A549 (cell line): ENCODE measurements at regions not wholly inside any gene's neighbourhood (a gene's known extent, or its start where the extent isn't known, plus 50 kb on each side); places are given as distances from the start of the nearest gene placed in this dataset.

ENCODE experiments used
- ATAC-seq, 2 experiments: fragments of 200-7000 bp in 1 of 2; fragments of >200 bp in 1 of 2; cut with Nextera tagmentation in 1 of 2; cut with Tn5 transposase in 1 of 2; 3 replicates each; pipeline versions ENCODE4 v1.8.0 to v1.9.1; 2018 to 2020; ENCODE audit warnings: mild to moderate bottlenecking in 1 of 2, moderate library complexity in 1 of 2
- CTCF ChIA-PET: fragments of 300-600 bp; sonication (Branson Sonifier 250); formaldehyde crosslinking; extraction: SDS; loops from one replicate; lab custom pipeline; 2021; ENCODE audit warnings: antibody characterized with exemption, inconsistent platforms; lab: Yijun Ruan, JAX
- POLR2A ChIA-PET: fragments of 350-600 bp; formaldehyde crosslinking; extraction: SDS; loops from one replicate; lab custom pipeline; 2021; ENCODE audit warnings: antibody characterized with exemption, inconsistent platforms; lab: Yijun Ruan, JAX
- DNase-seq, 2 experiments: peaks; one replicate each; pipeline versions ENCODE4 v3.0.0 to v3.0.0-alpha.2; 2011 to 2016; ENCODE audit warnings: low read depth in 1 of 2, low spot score in 1 of 2
- FAIRE-seq: peaks from 2 replicates; lab custom pipeline; 2011; peaks lifted over from hg19 to GRCh38; lab: Jason Lieb, UNC
- H3K27ac ChIP-seq, 2 experiments: fragments of >200 bp; sonication (Bioruptor Twin); formaldehyde crosslinking; 3 replicates each; pipeline ENCODE4 v1.5.1; 2016 to 2017
- H3K4me1 ChIP-seq: fragments of >200 bp; sonication (Bioruptor Twin); formaldehyde crosslinking; 3 replicates; pipeline ENCODE4 v1.6.1; 2016
- H3K4me2 ChIP-seq: fragments of >200 bp; sonication (Bioruptor Twin); formaldehyde crosslinking; 3 replicates; pipeline ENCODE4 v1.6.1; 2016
- H3K4me3 ChIP-seq: fragments of >200 bp; sonication (Bioruptor Twin); formaldehyde crosslinking; 3 replicates; pipeline ENCODE4 v1.5.1; 2016
- H3K9me3 ChIP-seq: fragments of >200 bp; sonication (Bioruptor Twin); formaldehyde crosslinking; 3 replicates; pipeline ENCODE4 v1.6.1; 2016
- BHLHE40 ChIP-seq: IDR thresholded peaks from 2 replicates; pipeline ENCODE4 v1.6.1; 2012; ENCODE audit warnings: low read depth, low read length, inconsistent platforms
- CEBPB ChIP-seq, 2 experiments: fragments of >200 bp in 1 of 2; sonication (Bioruptor Twin) in 1 of 2; formaldehyde crosslinking in 1 of 2; IDR thresholded peaks; 2 replicates each; pipeline ENCODE4 v1.6.1; 2012 to 2016
- CTCF ChIP-seq: fragments of >200 bp; sonication (Bioruptor Twin); formaldehyde crosslinking; IDR thresholded peaks from 3 replicates; pipeline ENCODE4 v1.5.1; 2016
- ESRRA ChIP-seq: fragments of 150-350 bp; IDR thresholded peaks from 2 replicates; pipeline ENCODE4 v1.6.1; 2014; ENCODE audit warnings: mild to moderate bottlenecking, low read length, borderline replicate concordance
- FOSL2 ChIP-seq, 2 experiments: fragments of 450-650 bp in 1 of 2; fragments of >200 bp in 1 of 2; sonication (Bioruptor Twin) in 1 of 2; formaldehyde crosslinking; IDR thresholded peaks; 2 replicates each; pipeline versions ENCODE4 v1.5.0 to v1.6.1; 2016 to 2020; ENCODE audit warnings: mild to moderate bottlenecking in 1 of 2, moderate library complexity in 1 of 2
- FOXS1 ChIP-seq: fragments of 250-450 bp; sonication (Bioruptor Pico); IDR thresholded peaks from 2 replicates; pipeline ENCODE4 v1.5.0; 2020; ENCODE audit warnings: mild to moderate bottlenecking, moderate library complexity
- HES2 ChIP-seq: fragments of >200 bp; sonication (Bioruptor Twin); formaldehyde crosslinking; IDR thresholded peaks from 2 replicates; pipeline ENCODE4 v1.6.1; 2016
- HEYL ChIP-seq: fragments of 250-450 bp; sonication (Bioruptor Pico); IDR thresholded peaks from 2 replicates; pipeline ENCODE4 v1.8.0; 2021; ENCODE audit warnings: mild to moderate bottlenecking, moderate library complexity
- JUN ChIP-seq, 2 experiments: fragments of >200 bp; sonication (Bioruptor Twin); formaldehyde crosslinking; IDR thresholded peaks; 2 replicates in 1 of 2; 3 replicates in 1 of 2; pipeline ENCODE4 v1.6.1; 2016 to 2017
- JUNB ChIP-seq: fragments of >200 bp; sonication (Bioruptor Twin); formaldehyde crosslinking; IDR thresholded peaks from 2 replicates; pipeline ENCODE4 v1.6.1; 2016
- KDM1A ChIP-seq: fragments of 200-600 bp; sonication (generic); IDR thresholded peaks from 2 replicates; pipeline ENCODE4 v1.6.1; 2016; ENCODE audit warnings: low read depth, mild to moderate bottlenecking
- KDM5A ChIP-seq: fragments of 200-600 bp; sonication (generic); IDR thresholded peaks from 2 replicates; pipeline ENCODE4 v1.6.1; 2016; ENCODE audit warnings: antibody characterized with exemption, mild to moderate bottlenecking
- MAX ChIP-seq: IDR thresholded peaks from 2 replicates; pipeline ENCODE4 v1.6.1; 2012
- NPAS2 ChIP-seq: fragments of 250-450 bp; sonication (Bioruptor Pico); IDR thresholded peaks from 2 replicates; pipeline ENCODE4 v1.8.0; 2022; ENCODE audit warnings: mild to moderate bottlenecking, moderate library complexity, borderline replicate concordance
- PBX3 ChIP-seq: IDR thresholded peaks from 2 replicates; pipeline ENCODE4 v1.6.1; 2012
- PHF8 ChIP-seq: fragments of 200-600 bp; sonication (generic); IDR thresholded peaks from 2 replicates; pipeline ENCODE4 v1.6.1; 2016; ENCODE audit warnings: low read depth, mild to moderate bottlenecking, antibody characterized with exemption, moderate library complexity, borderline replicate concordance
- POLR2AphosphoS2 ChIP-seq: conservative IDR thresholded peaks from 2 replicates; pipeline ENCODE4 v1.6.1; 2012; ENCODE audit warnings: low read length, improper control_type of control experiment, inconsistent platforms
- RARB ChIP-seq: fragments of 250-450 bp; sonication (Bioruptor Pico); IDR thresholded peaks from 2 replicates; pipeline ENCODE4 v1.8.0; 2021; ENCODE audit warnings: mild to moderate bottlenecking, moderate library complexity
- RCOR1 ChIP-seq: fragments of 150-350 bp; IDR thresholded peaks from 2 replicates; pipeline ENCODE4 v1.6.1; 2014; ENCODE audit warnings: antibody characterized with exemption, low read length, low read depth
- RFX5 ChIP-seq: fragments of 450-650 bp; IDR thresholded peaks from 2 replicates; pipeline ENCODE4 v1.7.1; 2014; ENCODE audit warnings: antibody characterized with exemption, mild to moderate bottlenecking, moderate library complexity
- RNF2 ChIP-seq: fragments of 200-600 bp; sonication (generic); IDR thresholded peaks from 2 replicates; pipeline ENCODE4 v1.6.1; 2016; ENCODE audit warnings: low read depth, mild to moderate bottlenecking, antibody characterized with exemption, moderate library complexity, borderline replicate concordance
- SREBF2 ChIP-seq: fragments of 450-650 bp; IDR thresholded peaks from 2 replicates; pipeline ENCODE4 v1.6.1; 2014; ENCODE audit warnings: mild to moderate bottlenecking, moderate library complexity
- TFCP2L1 ChIP-seq: fragments of 250-450 bp; sonication (Bioruptor Pico); IDR thresholded peaks from 2 replicates; pipeline ENCODE4 v1.5.0; 2021; ENCODE audit warnings: mild to moderate bottlenecking
- ZC3H11A ChIP-seq: fragments of 450-650 bp; IDR thresholded peaks from 2 replicates; pipeline ENCODE4 v1.6.1; 2014; ENCODE audit warnings: antibody characterized with exemption, mild to moderate bottlenecking
- ZFP36 ChIP-seq: fragments of 450-650 bp; IDR thresholded peaks from 2 replicates; pipeline ENCODE4 v1.6.1; 2014; ENCODE audit warnings: borderline replicate concordance; ENCODE audit not compliant: partially characterized antibody
- ZNF302 ChIP-seq: fragments of 250-450 bp; sonication (Bioruptor Pico); IDR thresholded peaks from 2 replicates; pipeline ENCODE4 v1.9.0; 2021; ENCODE audit warnings: inconsistent platforms, mild to moderate bottlenecking, moderate library complexity
- WGBS: methylation state at CpG from one replicate; pipeline ENCODE4 v1.1.6; 2017; ENCODE audit errors: missing lambda C conversion rate; 5-methylcytosine and 5-hydroxymethylcytosine counted together
- TF ChIP-seq, protein P1 (sequence below): fragments of 250-450 bp; sonication (Bioruptor Pico); IDR thresholded peaks from 2 replicates; pipeline ENCODE4 v1.5.0; 2021; ENCODE audit warnings: mild to moderate bottlenecking, moderate library complexity, borderline replicate concordance

DNA sequence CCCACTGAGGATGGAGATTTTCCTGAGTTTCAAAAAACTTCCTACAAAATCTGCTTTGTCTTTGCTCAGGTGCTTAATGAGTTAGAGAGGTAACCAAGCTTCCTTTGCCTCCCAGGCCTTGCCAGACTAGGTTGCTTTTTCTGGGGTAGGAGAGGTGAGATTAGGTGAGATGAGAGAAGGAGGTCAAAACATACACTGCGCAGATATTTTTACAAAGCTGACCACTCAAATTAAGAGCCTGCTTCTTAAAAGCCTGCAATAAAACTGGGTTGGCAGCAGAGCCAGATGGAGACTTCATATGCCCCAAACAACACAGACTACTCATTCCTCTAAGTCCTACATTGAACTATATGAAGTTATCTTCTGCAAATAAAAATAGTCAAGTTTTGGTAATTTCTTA is 352.5 kb downstream of the NUF2 start:
- Histone ChIP-seq H3K4me1 (no peaks in the 10 kb centered on the region), H3K4me3 (no peak overlapping the region), H3K4me2 (no peak overlapping the region), H3K27ac (no peak overlapping the region), H3K9me3 (no peaks in the 10 kb centered on the region; the same call in 2 of the 3 replicates)
- TF ChIP-seq POLR2AphosphoS2 (no peak), NPAS2 (CRISPR knock-in tag) (no peak), SREBF2 (no peak), MAX (no peak), PBX3 (no peak), FOXS1 (no peak), RFX5 (no peak), KDM1A (no peak), HEYL (CRISPR knock-in tag) (no peak)
- TF ChIP-seq, protein P1, sequence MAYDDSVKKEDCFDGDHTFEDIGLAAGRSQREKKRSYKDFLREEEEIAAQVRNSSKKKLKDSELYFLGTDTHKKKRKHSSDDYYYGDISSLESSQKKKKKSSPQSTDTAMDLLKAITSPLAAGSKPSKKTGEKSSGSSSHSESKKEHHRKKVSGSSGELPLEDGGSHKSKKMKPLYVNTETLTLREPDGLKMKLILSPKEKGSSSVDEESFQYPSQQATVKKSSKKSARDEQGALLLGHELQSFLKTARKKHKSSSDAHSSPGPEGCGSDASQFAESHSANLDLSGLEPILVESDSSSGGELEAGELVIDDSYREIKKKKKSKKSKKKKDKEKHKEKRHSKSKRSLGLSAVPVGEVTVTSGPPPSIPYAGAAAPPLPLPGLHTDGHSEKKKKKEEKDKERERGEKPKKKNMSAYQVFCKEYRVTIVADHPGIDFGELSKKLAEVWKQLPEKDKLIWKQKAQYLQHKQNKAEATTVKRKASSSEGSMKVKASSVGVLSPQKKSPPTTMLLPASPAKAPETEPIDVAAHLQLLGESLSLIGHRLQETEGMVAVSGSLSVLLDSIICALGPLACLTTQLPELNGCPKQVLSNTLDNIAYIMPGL, result no peak
- no peak for DNase-seq
- ChIA-PET CTCF (no interaction called here), POLR2A (no interaction called here)
- FAIRE-seq, result no peak
- ATAC-seq, result no peak
- 95% methylated on average over 1 of the region's 1 CpG for WGBS

DNA sequence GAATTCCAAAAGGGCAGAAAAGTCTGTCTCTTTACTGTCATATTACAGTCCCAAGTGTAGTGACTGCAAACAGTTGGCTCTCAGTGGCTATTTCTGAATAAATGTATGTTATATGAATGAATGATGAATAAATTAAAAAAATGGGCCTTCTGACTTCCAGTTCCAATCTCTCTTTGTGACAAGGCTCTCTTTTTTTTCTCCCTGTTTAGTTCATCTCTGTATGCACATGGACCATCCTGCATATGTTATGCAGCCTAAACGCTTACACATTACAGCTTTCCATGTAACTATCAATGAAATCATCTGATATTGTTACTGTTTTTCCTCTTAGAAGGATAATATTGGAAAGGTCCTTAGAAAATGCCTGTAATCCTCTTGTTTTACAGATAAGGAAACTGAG is 363.0 kb downstream of the NUF2 start:
- Histone ChIP-seq H3K4me2 (no peak overlapping the region), H3K27ac (no peak overlapping the region), H3K4me3 (no peak overlapping the region), H3K9me3 (no peaks in the 10 kb centered on the region), H3K4me1 (no peaks in the 10 kb centered on the region)
- CTCF ChIA-PET, result no interaction called here
- FAIRE-seq (no peak), DNase-seq (no peak), ATAC-seq (no peak)
- TF ChIP-seq ZFP36, result no peak
- no peak for TF ChIP-seq SREBF2
- WGBS, result 0% methylated on average over 1 of the region's 1 CpG
- POLR2A ChIA-PET, result no interaction called here

DNA sequence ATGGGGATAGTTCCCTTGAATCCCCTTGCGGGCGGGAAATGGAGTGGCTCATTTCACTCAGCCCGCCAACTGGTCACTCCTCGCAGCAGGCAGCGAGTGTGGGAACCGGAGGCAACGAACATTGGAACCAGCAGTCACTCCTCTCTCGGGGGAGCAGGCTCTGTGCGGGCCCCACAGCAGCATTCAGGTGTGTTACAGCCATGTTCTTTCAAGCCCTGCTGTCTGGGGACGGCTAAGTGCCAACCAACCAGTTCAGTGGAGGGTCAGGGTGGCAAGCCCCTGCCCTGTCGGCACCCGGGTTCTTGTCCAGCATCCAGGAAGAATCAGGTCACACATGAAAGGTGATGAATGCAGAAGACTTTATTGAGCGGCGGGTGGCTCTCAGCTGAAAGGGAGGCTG is 370.5 kb downstream of the NUF2 start:
- ATAC-seq (no peak), FAIRE-seq (no peak), DNase-seq (no peak)
- POLR2A ChIA-PET, result no interaction called here
- CTCF ChIA-PET, result no interaction called here
- no peaks in the 10 kb centered on the region for H3K9me3 ChIP-seq
- H3K27ac ChIP-seq, result no peak overlapping the region
- TF ChIP-seq ZNF302 (CRISPR knock-in tag) (no peak), PHF8 (no peak), CTCF (no peak), JUN (IDR thresholded peaks at IDR 0.05) (no peak), FOSL2 (IDR thresholded peaks at IDR 0.05) (no peak), FOSL2 (CRISPR knock-in tag; IDR thresholded peaks at IDR 0.05) (no peak), POLR2AphosphoS2 (no peak), HES2 (no peak), ESRRA (no peak), HEYL (CRISPR knock-in tag) (no peak), TFCP2L1 (CRISPR knock-in tag) (no peak), RNF2 (no peak), RARB (CRISPR knock-in tag) (no peak), KDM5A (no peak), BHLHE40 (no peak), JUNB (no peak), CEBPB (IDR thresholded peaks at IDR 0.05) (no peak), ZC3H11A (no peak), RCOR1 (no peak)
- H3K4me2 ChIP-seq, result no peak overlapping the region
- H3K4me3 ChIP-seq, result no peak overlapping the region
- H3K4me1 ChIP-seq, result no peaks in the 10 kb centered on the region
- 26% methylated on average over 14 of the region's 14 CpGs for WGBS
